ENCODE measurements at regions not wholly inside any gene's neighbourhood (a gene's known extent, or its start where the extent isn't known, plus 50 kb on each side); places are given as distances from the start of the nearest gene placed in this dataset.

GRCh38 chr5:152556784-152557183 lies 151.7 kb upstream of the NMUR2 start:
- no peak for TF ChIP-seq POLR2AphosphoS5 (IDR thresholded peaks at IDR 0.05; ENCODE audit: borderline replicate concordance, low read depth, low read length)
- no peak for TF ChIP-seq FOXP2 (optimal IDR thresholded peaks at IDR 0.05; ENCODE audit: control extremely low read depth, extremely low read length, insufficient read depth)

Data from SK-N-MC (cell line).